Fibroblast of skin of back (primary cell): ENCODE measurements at regions not wholly inside any gene's neighbourhood (a gene's known extent, or its start where the extent isn't known, plus 50 kb on each side); places are given as distances from the start of the nearest gene placed in this dataset.
A peak's percentile ranks its signal among the peaks of the same experiment; 100 is the strongest.

Experiments used
- DNase-seq: peaks from one replicate; pipeline ENCODE4 v3.0.0-alpha.2; 2013

DNA sequence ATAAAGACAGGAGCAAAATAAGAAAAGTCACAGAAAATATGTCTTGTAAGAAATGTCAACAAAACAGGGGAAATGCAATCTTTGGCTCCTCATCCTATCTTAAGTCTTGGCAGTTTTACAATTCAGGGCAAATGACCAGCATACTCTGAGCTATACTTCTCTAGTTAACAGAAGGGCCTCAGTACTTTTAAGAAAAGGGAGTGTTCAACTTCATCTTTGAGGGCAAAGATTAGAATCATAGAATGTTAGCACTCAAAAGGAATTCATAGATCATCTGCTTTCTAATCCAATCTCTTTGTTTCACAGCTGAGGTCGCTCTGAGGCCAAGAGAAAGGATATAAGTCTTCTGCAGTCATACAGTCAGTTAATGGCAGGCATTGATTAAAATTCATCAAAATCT is 174.0 kb upstream of the NT5C1B start:
- DNase-seq: peak; percentile 6

DNA sequence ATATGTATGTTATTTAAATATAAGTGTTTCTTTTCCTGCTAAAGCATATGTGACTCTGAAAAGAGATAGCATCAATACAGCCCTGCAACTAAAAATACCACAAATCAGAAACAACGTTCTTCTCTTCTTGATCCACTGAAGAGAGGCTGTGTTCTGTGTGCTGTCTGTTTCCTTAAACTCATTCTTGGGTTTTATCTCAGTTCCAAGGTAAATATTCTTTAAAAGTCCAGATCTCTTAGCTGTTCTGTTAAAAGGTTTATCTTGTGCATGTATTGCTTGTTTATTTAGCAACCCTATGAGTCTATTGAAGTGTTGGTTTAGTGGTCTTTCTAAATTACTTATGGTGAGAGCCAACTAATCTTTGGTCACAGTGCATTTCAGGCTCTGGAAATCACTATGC is 173.3 kb upstream of the NT5C1B start:
- DNase-seq: peak; percentile 22

DNA sequence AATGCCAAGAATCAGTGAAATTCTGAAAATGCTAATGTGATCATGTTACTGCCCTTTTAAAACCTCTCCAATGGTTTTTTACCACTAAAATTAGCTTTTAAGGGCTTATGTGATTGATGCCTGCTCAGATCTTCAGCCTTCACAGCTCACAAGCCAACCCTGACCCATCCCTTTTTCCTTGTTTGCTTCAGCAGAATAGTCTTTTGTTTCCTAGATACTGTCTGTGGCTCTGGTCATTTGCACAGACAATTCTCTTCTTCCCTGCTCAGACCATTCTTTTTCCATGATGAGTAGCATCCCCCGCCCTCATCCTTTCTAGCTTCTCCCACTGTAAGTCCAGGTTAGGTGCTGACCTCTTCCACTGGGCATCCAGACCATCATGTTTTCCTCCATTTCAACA is 164.9 kb upstream of the NT5C1B start:
- no peak for DNase-seq

DNA sequence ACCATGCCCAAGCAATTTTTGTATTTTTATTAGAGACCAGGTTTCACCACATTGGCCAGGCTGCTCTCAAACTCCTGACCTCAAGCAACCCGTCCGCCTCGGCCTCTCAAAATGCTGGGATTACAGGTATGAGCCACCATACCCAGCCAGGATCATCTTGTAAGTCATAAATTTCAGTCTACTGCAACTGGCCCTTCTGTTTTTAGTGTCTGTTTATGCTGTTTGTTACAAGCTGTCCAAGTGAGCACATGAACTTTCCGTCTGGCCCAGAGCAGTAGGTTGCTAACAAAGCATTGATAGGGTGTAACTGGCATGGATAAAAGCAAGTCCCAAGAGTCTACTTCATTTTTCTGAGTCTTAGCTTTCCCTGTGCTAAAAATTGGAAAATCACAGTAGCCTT is 164.4 kb upstream of the NT5C1B start:
- DNase-seq: no peak

DNA sequence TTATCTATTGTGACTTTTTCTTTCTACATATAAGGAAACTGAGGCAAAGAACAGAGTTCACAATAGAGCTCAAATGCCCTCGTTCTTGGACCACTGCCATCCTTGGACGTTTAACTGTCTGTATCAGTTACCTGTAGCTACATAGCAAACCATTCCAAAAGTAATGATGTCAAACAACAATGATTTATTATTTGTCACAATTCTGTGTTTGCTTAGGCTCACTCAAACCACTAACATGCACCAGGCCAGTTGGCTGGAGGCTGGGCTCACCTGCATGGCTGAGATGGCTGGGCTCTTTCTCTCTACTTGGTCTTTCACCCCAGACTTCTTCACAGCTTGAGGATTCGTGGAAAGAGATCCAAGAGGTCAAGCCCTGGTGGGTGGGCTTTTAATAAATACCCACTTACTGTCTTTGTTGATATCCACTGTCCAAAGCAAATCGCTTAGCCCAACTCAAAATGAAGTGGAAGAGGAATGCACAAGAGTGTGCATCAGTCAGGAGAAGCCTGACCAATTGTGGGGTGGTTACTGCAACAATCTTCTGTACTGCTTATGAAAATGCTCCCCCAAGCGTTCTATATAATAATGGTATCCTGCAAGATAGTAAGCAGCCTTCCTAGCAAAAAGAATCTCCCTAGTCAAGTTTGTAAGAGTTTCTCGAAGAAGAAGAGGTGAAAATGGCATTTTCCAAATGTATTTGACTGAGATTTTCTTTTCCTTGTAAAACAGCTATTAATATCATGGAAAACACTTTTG is 163.5 kb upstream of the NT5C1B start:
- DNase-seq: peak; percentile 9

DNA sequence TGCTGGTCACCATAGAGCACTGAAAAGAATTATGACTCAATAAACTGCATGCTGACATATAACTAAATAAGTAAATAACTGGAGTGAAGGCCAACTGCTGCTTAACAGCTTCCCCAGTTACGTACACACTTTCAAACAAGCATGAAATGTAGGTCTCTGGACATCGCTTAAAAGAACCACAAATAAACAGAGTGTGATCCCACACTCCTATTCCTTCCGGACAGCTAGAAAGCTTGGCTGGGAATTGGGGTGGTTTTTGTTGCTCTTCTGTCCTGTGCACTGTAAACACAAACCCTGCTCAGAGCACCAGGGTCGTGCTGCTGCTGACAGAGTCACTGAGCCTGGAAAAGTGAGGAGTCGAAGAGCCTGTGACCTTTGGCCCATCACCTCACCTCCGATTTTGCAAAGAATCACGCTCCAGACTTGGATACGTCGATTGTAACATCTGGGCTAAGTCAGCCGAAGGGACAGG is 162.7 kb upstream of the NT5C1B start:
- DNase-seq: no peak

DNA sequence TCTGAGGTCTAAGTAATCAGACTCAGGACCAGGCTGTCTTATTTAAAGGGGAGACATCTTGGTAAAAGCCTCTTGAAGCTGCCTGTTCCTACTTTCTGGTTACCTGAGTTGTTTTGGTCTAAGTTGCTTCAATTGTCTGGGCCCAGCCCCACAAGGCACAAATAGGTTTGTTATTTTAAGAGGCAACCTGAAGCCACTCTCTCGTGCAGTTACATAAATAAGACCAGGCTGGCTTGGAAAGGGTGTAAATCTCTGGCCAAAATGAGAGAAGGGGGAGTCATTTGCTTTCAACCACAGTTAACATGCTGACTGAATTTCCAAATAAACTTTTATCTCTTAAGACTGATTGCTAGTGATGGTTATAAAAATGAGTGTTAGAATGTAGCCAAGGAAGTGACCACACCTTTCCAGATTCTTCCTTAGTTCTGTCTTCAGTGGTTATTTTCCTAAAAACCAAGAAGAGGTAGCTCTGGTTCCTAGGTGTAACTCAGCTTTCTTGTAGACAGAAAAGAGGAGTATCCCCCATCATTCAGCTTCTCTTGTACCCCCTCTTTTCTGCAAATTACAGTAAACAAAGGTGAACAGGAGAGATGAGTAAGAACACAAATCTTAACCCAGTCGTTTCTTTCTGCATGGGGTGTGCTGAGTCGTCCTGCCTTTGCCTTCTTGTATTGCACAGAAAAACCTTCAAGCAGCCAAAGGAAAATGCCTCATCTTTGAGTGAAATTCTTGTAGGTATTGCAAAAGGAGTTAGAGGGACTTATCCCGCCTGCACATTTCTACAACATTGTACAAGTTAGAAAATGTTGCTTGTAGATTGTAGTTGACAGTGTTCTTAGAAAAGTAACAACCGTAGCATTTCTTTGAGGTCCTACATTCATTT is 161.5 kb upstream of the NT5C1B start:
- DNase-seq: peak; percentile 14

DNA sequence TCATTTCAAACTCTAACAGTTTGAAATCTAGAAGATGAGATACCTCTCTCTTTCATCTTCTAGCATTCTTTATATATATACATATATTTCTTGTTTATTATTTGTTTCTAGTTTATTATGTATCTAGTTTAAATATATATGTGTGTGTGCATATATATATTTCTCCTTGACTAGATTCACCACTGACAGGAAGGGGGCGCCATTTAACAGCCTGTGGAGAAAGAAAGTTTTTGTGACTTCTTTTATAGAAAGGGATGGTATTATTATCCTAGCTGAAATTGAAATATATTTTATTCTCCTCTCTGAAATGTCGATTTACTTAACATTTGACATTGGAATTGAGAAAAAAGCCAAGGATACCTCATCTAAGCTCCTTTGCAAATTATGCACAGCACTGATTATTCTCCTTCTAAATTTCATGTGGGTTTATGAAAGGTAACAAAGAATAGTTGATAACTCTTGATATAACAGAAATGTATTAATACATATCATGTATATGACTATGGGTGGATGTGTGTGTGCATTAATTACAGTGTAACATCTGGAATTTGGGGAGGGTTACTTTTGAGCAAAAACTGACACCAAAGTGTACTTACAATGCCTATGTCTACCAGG is 160.7 kb upstream of the NT5C1B start:
- peak; percentile 69 for DNase-seq

DNA sequence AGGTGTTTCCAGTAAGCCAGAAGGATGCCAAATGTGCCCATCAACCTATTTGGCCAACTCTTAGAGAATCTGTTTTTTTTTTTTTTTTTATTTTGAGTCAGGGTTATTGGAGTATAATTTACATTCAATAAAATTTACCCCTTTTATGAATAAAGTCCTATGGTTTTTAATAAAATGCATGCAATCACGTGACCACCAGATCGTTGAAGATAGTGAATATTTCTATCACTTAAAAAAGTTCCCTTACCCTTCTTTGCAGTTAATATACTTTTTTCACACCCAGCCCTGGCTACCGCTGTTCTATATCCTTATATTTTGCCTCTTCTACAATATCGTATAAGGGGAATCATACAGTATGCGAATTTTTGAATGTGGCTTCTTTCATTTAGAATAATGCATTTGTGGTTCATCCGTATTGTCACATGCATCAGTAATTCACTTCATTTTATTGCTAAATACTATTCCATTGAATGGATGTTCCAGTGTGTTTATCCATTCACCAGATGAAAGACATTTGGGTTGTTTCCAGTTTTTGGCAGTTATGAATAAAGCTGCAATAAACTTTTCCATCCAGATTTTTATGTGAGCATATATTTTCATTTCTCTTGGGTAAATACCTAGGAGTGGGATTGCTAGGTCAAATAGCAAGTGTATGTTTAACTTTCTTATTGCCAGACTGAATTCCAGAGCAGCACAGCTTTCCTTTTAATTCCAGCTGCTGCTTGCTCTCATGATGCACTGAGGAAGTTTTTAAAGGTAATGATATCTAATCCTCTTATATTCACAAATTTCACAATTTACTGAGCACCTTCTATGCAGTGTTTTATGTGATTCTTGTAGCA is 156.3 kb upstream of the NT5C1B start:
- DNase-seq: no peak

DNA sequence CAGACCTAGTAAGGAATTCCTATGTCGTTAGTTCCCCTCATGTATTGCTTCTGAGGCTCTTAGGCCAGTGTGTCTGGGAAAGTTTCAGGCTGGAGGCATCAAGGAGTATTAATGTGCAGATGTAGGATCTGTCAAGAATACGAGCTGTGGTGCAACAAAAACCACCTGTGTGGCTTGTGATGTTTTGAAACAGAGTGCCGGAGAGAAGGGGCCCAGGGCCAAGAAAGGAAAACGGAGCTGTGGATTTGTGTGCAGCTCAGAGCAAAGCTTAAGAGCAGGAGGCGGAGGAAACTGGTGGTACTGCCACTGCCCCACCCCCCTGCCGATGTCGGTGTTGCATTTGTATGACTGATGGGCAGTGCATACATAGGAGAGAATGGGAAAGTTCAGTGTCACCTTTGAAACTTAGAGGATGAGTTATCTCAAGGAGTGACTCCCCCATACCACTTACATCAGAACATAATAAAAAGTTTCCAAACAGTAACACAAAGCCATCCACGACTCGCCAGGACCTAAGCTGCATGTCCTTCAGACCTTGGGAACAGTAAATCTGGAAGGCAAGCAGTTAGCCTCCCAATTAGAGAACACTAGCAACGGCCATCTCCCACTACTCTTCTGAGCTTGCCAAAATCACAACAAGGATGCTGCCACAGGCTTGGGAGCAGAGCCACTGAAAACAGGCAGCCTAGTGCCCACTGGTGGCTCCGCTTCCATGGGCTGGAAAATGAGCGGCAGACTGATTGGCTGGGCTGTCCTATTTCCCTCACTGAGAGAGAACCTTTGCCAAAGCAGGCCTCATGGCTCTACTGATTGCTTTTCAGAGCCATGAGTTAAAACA is 152.7 kb upstream of the NT5C1B start:
- DNase-seq: no peak

DNA sequence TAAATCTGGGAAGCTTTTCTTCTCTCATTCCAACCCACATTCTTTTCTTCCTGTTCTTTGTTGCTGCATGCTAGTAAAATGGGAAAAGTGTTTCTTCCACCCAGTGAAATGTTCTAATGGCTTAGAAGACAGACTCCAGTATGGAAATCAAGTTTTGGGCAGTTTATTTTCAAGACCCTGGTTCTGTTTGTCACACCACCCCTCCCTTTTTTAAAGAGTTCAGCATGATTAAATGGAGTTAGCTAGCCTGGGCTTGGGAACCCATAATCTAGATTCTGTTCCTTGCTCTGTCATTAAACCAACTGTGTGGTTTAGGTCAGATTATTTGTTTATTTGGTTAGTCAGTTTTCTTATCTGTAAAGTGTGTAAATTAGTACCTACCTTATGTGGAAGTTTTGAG is 151.8 kb upstream of the NT5C1B start:
- no peak for DNase-seq

DNA sequence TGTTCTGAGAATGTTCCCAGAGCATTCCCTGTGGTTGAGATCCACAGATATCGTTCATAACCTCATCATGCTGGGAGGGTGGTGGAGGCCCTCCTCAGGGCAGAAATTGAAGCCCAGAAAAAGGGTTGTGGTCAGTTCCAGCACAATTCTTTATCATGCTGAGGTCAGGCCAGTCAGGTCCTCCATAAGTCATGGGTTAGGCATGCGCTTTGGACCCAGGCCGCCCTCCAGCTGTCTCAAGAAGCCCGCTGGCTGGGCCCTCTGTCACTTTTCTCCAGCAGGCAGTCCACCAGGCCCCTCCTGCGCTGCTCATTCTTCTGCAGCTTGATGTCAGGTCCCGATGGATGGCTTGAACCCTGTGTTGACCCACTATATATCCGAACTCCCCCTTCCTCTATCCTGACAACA is 151.1 kb upstream of the NT5C1B start:
- DNase-seq: peak; percentile 49

DNA sequence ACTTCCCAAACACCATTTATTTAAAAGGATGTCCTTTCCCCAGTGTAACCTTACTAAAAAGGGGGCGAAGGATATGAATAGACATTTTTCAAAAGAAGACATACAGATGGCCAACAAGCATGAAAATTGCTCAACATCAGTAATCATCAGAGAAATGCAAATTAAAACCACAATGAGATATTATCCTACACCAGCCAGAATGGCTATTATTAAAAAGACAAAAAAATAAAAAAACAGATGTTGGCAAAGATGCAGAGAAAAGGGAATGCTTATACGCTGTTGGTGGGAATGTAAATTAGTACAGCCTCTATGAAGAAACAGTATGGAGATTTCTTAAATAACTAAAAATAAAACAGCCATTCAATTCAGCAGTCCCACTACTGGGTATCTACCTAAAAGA is 142.3 kb upstream of the NT5C1B start:
- DNase-seq: no peak

DNA sequence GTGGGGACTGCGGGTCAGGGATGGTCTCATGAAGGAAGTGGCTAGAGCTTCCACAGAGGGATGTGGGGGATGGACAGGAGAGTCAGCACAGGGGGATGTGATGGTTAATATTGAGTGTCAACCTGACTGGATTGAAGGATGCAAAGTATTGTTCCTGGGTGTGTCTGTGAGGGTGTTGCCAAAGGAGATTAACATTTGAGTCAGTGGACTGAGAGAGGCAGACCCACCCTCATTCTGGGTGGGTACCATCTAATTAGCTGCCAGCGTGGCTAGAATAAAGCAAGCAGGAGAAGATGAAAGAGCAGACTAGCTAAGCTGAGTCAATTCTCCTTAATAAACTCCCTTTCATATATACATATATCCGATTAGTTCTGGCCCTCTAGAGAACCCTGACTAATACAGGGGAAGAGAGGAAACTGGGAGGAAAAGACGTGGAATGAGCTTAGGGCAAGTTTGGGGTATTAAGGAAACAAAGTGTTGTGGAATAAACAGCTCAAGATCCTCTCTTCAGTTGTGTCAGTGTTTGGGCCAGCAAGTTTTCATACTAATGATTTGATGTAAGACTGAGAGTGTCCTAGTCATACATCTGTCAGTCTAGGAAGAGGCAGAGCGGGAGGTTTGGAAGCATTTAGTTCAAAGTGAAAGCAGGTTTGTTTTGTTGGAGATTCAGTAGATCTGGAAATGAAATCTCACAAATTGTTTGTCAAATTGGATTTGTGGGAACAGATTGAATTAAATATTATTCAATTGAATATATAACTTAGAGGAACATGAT is 135.2 kb upstream of the NT5C1B start:
- no peak for DNase-seq

DNA sequence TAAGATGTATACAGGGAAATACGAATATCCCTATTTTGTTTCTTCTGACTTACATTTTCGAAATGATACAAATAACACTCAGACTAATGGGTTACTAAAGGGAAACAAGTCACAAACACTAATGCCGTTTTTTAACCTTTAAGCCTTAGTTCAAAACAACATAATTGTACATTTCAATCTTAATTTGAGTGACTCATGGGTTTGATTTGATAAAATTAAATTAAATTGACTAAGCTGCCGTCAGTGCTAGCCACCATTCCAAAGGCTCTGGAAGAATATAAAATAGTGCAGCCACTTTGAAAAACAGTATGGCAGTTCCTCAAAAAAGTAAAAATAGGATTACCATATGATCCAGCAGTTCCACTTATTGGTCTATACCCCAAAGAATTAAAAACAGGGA is 133.8 kb upstream of the NT5C1B start:
- no peak for DNase-seq

DNA sequence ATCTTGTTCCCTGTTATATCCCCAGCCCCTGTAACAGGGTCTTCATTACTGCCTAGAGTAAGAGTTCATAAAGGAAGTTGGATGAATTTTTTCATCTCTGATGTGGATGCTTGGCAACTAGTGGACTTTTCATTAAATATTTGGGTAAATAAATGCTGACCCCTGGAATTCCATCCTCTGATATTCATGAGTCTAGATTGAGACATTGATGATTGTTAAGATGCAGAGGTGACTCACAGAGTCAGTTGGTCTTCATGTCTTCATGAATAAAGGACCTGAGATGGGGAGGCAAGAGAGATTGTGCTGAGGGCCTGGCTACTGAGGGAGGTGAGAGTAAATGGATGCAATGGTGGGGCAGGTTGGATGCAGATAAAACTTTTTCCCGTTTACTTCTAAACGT is 132.7 kb upstream of the NT5C1B start:
- DNase-seq: peak; percentile 38

DNA sequence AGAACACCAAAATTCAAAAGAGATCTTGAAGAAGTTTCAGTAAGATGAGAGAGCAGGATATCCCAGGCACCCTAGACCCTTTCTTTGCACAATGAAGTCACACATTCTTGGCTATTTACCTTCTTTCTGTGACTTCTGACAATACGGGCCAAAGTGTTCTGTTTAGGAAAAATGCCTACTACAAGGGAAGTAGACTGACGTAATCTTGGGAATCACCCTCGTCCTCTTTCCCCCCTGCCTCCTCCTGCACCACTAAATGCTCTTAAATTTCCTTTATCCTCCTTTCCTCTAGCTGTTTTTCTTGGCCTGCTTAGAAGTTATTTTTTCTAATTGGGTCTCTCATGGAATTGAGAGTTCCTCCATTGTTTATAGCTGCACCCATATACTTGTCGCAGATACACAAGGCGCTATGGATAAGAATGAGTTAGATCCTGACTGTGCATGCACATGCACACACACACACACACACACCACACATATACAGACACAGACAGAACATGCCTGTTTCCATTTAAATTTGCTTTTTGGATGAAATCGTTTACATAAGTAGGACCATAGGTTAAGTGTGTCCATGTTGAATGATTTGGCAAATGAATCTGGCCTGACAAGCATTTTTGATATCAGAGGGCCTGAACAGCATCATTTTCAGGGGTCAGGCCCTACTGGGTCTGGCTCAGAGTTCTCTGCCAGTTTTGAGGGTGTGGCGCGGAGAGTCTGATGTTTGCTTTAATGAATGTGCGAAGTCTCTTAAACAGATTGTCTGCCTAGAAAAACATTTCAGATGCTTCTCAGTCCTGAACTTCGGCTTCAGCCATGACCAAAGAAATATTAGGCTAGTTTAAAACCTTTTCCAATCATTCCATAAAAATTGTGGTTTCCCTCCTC is 131.9 kb upstream of the NT5C1B start:
- DNase-seq: no peak

DNA sequence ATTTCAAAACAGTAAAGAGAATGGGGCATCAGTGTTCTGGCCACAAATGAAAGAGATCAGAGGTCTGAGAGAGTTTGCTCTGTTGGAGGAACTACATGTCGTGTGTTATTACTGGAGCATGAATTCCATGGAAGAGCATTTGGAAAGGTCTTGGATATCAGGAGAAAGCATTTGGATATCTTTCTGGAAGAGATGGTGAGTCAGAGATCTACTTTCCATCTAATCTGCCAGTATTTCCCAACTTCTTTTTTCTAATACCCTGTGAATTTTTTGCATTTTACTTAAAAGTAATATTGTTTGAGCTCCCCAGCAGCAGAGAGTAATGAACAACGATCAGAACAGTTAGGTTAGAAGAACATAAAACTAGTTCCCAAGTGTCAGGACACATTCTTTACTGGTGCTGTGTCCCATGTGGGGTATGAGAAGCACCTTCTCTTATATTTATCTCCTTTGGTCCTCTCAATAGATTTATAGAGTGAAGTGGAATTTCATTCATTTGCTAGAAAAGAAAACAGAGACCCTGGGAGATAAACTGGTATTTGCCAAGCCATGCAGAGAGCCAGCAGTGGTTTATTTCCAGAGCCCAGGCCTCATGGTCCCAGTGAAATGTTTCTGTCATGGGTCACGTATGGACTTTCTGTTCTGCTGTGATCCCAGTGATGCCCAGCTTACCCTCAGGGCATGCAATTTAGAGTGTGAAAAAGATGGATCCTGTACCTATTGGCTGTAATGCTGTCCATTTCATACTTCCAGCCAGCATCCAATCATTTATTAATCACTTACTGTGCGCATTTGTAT is 130.8 kb upstream of the NT5C1B start:
- peak; percentile 93 for DNase-seq

DNA sequence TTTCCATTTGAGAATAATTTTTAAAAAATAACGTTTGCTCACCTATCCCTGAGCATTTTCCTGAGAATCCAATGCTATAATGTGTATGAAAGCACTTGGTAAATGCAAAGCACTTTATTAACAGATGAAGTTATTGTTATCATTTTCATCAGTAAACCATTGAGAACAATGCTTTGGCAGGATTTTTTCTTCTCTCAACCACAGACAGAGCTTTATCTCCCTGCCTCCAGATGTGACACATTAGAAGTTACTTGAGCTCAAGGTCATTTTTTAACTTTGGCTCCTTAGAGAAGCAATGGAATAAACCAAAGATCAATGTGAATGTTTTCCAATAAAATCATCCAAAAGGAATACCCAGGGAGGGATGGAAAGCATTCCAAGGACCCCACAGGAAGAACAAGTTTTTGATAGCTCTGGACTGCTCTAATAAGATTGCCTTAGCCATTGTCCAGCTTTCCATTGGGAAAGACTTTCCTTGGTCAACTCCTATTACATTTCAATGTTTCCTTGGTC is 118.9 kb upstream of the NT5C1B start:
- no peak for DNase-seq
